Loucy (cell line): ENCODE measurements at regions not wholly inside any gene's neighbourhood (a gene's known extent, or its start where the extent isn't known, plus 50 kb on each side); places are given as distances from the start of the nearest gene placed in this dataset.

ENCODE experiments used
- H2AFZ ChIP-seq: fragments of 200-600 bp; sonication (generic); 2 replicates; pipeline ENCODE4 v1.6.0; 2016; ENCODE audit warnings: antibody characterized with exemption, mild to moderate bottlenecking, low read length, moderate library complexity
- H3F3A ChIP-seq: fragments of 200-600 bp; 2 replicates; pipeline ENCODE4 v1.6.0; 2016; ENCODE audit warnings: antibody characterized with exemption, low read depth, mild to moderate bottlenecking
- H3K27me3 ChIP-seq: fragments of 200-600 bp; sonication (generic); 2 replicates; pipeline ENCODE4 v1.6.1; 2014; ENCODE audit warnings: low read length, mild to moderate bottlenecking; ENCODE audit not compliant: insufficient read depth, poor library complexity, severe bottlenecking
- H3K36me3 ChIP-seq: fragments of 200-600 bp; sonication (generic); 2 replicates; pipeline ENCODE4 v1.6.1; 2016; ENCODE audit warnings: low read length; ENCODE audit not compliant: insufficient read depth
- H3K4me1 ChIP-seq: fragments of 200-600 bp; sonication (generic); 2 replicates; pipeline ENCODE4 v1.5.1; 2014; ENCODE audit warnings: low read length, mild to moderate bottlenecking; ENCODE audit not compliant: insufficient read depth, poor library complexity, severe bottlenecking
- H3K4me2 ChIP-seq: fragments of 200-600 bp; sonication (generic); 2 replicates; pipeline ENCODE4 v1.6.0; 2014; ENCODE audit warnings: antibody characterized with exemption, low read length, low read depth, mild to moderate bottlenecking; ENCODE audit not compliant: poor library complexity, severe bottlenecking
- H3K4me3 ChIP-seq: fragments of 200-600 bp; sonication (generic); 2 replicates; pipeline ENCODE4 v1.5.1; 2014; ENCODE audit warnings: low read length, mild to moderate bottlenecking, mixed read lengths; ENCODE audit not compliant: poor library complexity, severe bottlenecking
- H3K79me2 ChIP-seq: fragments of 200-600 bp; sonication (generic); 2 replicates; pipeline ENCODE4 v1.6.1; 2014; ENCODE audit warnings: low read length; ENCODE audit not compliant: insufficient read depth
- H3K9ac ChIP-seq: fragments of 200-600 bp; sonication (generic); 2 replicates; pipeline ENCODE4 v1.6.0; 2014; ENCODE audit warnings: mild to moderate bottlenecking, low read depth, low read length, moderate library complexity; ENCODE audit not compliant: poor library complexity, severe bottlenecking
- H3K9me2 ChIP-seq: fragments of 200-600 bp; sonication (generic); replicated peaks from 2 replicates; pipeline ENCODE4 v1.6.1; 2016; ENCODE audit warnings: low read depth, low read length, mixed read lengths
- H3K9me3 ChIP-seq: fragments of 200-600 bp; sonication (generic); 2 replicates; pipeline ENCODE4 v1.6.1; 2014; ENCODE audit warnings: mild to moderate bottlenecking, antibody characterized with exemption, low read length, low read depth; ENCODE audit not compliant: insufficient read depth
- H4K20me1 ChIP-seq: fragments of 200-600 bp; sonication (generic); 2 replicates; pipeline ENCODE4 v1.6.0; 2014; ENCODE audit warnings: antibody characterized with exemption, low read length, mild to moderate bottlenecking; ENCODE audit not compliant: insufficient read depth, poor library complexity, severe bottlenecking
- EZH2phosphoT487 ChIP-seq: fragments of 200-600 bp; IDR thresholded peaks from 2 replicates; pipeline ENCODE4 v1.6.1; 2018; ENCODE audit warnings: antibody characterized with exemption, mild to moderate bottlenecking, moderate library complexity, borderline replicate concordance
- TF ChIP-seq, protein P1 (sequence below): fragments of 200-600 bp; sonication (generic); conservative IDR thresholded peaks from 2 replicates; pipeline ENCODE4 v1.5.1; 2014; ENCODE audit warnings: mild to moderate bottlenecking, antibody characterized with exemption, low read length

DNA sequence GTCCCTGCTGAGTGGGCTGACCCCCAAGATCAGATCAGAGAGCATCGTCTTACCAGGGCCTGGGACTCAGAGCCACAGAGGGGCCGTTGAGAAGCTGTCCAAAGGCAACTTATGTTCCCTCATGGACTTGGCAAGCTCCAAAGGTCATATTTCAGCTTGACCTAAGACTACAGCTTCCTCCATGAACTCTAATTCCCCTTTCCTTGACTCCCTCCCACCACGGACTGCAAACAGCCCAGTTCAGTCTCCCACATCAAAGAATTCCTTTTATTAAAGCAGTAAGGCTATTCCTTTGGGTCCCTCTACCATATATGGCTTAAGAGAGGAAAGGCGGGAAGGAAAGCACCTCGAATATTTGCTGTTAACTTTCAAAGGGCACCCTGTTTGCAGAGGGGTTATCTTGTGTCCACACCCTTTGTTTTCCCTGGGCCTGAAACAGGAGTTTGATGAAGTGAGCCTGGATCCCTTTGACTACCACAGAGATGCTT, 146.1 kb upstream of the THBS1 start:
- H3K9me2 ChIP-seq: no peaks in the 10 kb centered on the region
- H3F3A ChIP-seq: 0 out of 2 replicates have a peak, but pooled peaks cover 2% of the 10 kb centered on the region
- no peaks in the 10 kb centered on the region for H4K20me1 ChIP-seq
- H3K9ac ChIP-seq: no peak overlapping the region
- no peaks in the 10 kb centered on the region for H3K27me3 ChIP-seq
- no peak overlapping the region for H2AFZ ChIP-seq
- H3K9me3 ChIP-seq: no peaks in the 10 kb centered on the region
- no peaks in the 10 kb centered on the region for H3K79me2 ChIP-seq
- no peak for TF ChIP-seq EZH2phosphoT487
- H3K4me3 ChIP-seq: no peak overlapping the region
- peaks cover 21% of the 10 kb centered on the region for H3K4me1 ChIP-seq
- no peak overlapping the region for H3K4me2 ChIP-seq
- H3K36me3 ChIP-seq: no peaks in the 10 kb centered on the region

DNA sequence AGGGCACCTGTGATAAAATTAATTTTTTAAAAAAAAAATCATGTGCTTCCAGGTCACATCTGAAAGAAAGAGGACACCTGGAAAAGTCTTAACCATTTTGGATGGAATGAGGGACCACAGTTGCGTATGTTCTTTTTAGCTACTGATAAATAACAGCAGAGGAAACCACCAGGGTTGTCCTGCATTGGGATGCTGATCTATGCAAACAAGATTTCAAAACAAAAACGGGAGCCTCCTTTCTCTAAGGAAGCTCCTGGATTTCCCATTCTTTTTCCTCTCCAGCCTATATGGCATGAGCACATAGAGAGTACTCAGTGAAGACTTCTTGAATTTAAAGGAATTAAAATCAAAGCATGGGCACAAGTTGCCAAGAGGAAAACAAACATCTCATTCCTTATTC, 145.6 kb upstream of the THBS1 start:
- Histone ChIP-seq H3K27me3 (no peaks in the 10 kb centered on the region), H3F3A (no peaks in the 10 kb centered on the region), H3K4me1 (peaks cover 16% of the 10 kb centered on the region), H4K20me1 (no peaks in the 10 kb centered on the region), H3K9me2 (no peaks in the 10 kb centered on the region), H3K9ac (no peak overlapping the region), H2AFZ (no peak overlapping the region), H3K9me3 (no peaks in the 10 kb centered on the region), H3K4me2 (no peak overlapping the region), H3K79me2 (no peaks in the 10 kb centered on the region), H3K36me3 (no peaks in the 10 kb centered on the region), H3K4me3 (no peak overlapping the region)
- TF ChIP-seq, protein P1, sequence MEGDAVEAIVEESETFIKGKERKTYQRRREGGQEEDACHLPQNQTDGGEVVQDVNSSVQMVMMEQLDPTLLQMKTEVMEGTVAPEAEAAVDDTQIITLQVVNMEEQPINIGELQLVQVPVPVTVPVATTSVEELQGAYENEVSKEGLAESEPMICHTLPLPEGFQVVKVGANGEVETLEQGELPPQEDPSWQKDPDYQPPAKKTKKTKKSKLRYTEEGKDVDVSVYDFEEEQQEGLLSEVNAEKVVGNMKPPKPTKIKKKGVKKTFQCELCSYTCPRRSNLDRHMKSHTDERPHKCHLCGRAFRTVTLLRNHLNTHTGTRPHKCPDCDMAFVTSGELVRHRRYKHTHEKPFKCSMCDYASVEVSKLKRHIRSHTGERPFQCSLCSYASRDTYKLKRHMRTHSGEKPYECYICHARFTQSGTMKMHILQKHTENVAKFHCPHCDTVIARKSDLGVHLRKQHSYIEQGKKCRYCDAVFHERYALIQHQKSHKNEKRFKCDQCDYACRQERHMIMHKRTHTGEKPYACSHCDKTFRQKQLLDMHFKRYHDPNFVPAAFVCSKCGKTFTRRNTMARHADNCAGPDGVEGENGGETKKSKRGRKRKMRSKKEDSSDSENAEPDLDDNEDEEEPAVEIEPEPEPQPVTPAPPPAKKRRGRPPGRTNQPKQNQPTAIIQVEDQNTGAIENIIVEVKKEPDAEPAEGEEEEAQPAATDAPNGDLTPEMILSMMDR: no peak
- no peak for TF ChIP-seq EZH2phosphoT487

DNA sequence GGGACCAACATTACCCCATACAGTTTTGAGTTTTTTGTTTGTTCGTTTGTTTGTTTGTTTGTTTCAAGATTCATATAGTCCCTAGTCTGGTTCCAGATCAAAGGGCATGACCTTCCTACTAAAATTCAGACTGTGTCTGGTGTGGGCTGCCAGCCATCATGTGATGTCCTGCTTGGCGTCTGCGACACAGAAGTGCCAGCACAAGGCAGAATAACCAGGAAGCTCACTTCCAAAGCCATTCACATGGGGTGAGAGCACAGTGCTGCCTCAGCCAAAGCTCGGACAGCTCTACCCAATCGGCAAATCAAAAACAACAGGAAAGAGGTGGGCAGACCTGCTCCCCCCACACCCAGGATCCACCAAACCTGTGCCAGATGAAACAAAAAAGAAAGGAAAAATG, 142.6 kb upstream of the THBS1 start:
- TF ChIP-seq, protein P1: no peak
- TF ChIP-seq EZH2phosphoT487: no peak
- Histone ChIP-seq H2AFZ (no peak overlapping the region), H4K20me1 (no peaks in the 10 kb centered on the region), H3K79me2 (no peaks in the 10 kb centered on the region), H3K4me1 (peaks cover 11% of the 10 kb centered on the region), H3K9me2 (no peaks in the 10 kb centered on the region), H3K27me3 (no peaks in the 10 kb centered on the region), H3K9me3 (no peaks in the 10 kb centered on the region), H3K4me2 (no peak overlapping the region), H3F3A (no peaks in the 10 kb centered on the region), H3K36me3 (no peaks in the 10 kb centered on the region), H3K9ac (no peak overlapping the region), H3K4me3 (no peak overlapping the region)
